ENCODE measurements at regions not wholly inside any gene's neighbourhood (a gene's known extent, or its start where the extent isn't known, plus 50 kb on each side); places are given as distances from the start of the nearest gene placed in this dataset.

GRCh38 chr1:232166942-232167341 lies 463.0 kb downstream of the SIPA1L2 start:
- H2BK12ac ChIP-seq (ENCODE audit: low read depth, low read length): no peak overlapping the region
- H4K91ac ChIP-seq (replicated peaks; ENCODE audit: insufficient read length, low read length): no peak overlapping the region
- no peak overlapping the region for H2AK5ac ChIP-seq (ENCODE audit: low read depth, low read length)
- FAIRE-seq: peak; percentile 95
- no peak for DNase-seq (ENCODE audit: low read depth in 1 of 2, low spot score in 2 of 2)
- peaks cover 0 to 9% (median 5%) of the 10 kb centered on the region in 4 experiments; a peak in 4 of 7 replicates for H3K4me1 ChIP-seq (replicated peaks in 1 of 4; ENCODE audit: control insufficient read depth in 3 of 4, insufficient read depth in 4 of 4, low read length in 3 of 4)
- H3K9me3 ChIP-seq (ENCODE audit: insufficient read depth in 2 of 2, low read depth in 1 of 2, low read length in 1 of 2): peaks cover 0 to 3% of the 10 kb centered on the region in 2 experiments; a peak in 2 of 4 replicates
- H3K9ac ChIP-seq (replicated peaks in 1 of 4; ENCODE audit: extremely low read depth in 1 of 4, low read depth in 3 of 4, low read length in 3 of 4): no peak overlapping the region
- H3K23ac ChIP-seq (ENCODE audit: insufficient read length): no peak overlapping the region
- no peak overlapping the region for H2BK5ac ChIP-seq (ENCODE audit: low read depth, low read length)
- H3K4me3 ChIP-seq (ENCODE audit: extremely low read depth in 1 of 4, insufficient read depth in 2 of 4, low read depth in 3 of 4, low read length in 4 of 4): no peak overlapping the region
- no peaks in the 10 kb centered on the region for H3K79me1 ChIP-seq (ENCODE audit: low read depth, low read length)
- H3K36me3 ChIP-seq (ENCODE audit: control insufficient read depth in 2 of 4, insufficient read depth in 4 of 4, low read length in 3 of 4): peaks cover 0 to 33% (median 8%) of the 10 kb centered on the region in 4 experiments; a peak in 6 of 8 replicates
- H3K27me3 ChIP-seq (replicated peaks in 1 of 4; ENCODE audit: control insufficient read depth in 3 of 4, extremely low read depth in 1 of 4, insufficient read depth in 3 of 4, low read length in 3 of 4): no peaks in the 10 kb centered on the region
- H2AFZ ChIP-seq (ENCODE audit: low read length): no peak overlapping the region
- no peak overlapping the region for H2BK15ac ChIP-seq (ENCODE audit: low read length)
- peaks cover 1 to 2% of the 10 kb centered on the region in 2 experiments for H4K20me1 ChIP-seq (replicated peaks in 1 of 2; ENCODE audit: control insufficient read depth in 1 of 2, insufficient read depth in 2 of 2, low read length in 2 of 2)
- H3K79me2 ChIP-seq (ENCODE audit: control insufficient read depth in 1 of 2, insufficient read depth in 2 of 2, low read length in 2 of 2): no peaks in the 10 kb centered on the region
- H2BK20ac ChIP-seq (ENCODE audit: low read length): no peak overlapping the region
- no peak overlapping the region for H3K4ac ChIP-seq (replicated peaks; ENCODE audit: insufficient read length, low read depth, low read length)
- H2BK120ac ChIP-seq (replicated peaks; ENCODE audit: low read depth, low read length): no peak overlapping the region
- H3K56ac ChIP-seq (replicated peaks; ENCODE audit: insufficient read length, low read depth, low read length): no peak overlapping the region
- H4K5ac ChIP-seq (ENCODE audit: insufficient read length, low read depth, low read length): no peak overlapping the region
- H3K4me2 ChIP-seq (ENCODE audit: insufficient read depth in 1 of 2, low read depth in 2 of 2, low read length in 2 of 2): no peak overlapping the region
- H4K8ac ChIP-seq (ENCODE audit: extremely low read depth, insufficient read depth, low read length): no peak overlapping the region
- no peak overlapping the region for H3K18ac ChIP-seq (ENCODE audit: extremely low read depth, low read length)
- H3K23me2 ChIP-seq (ENCODE audit: low read depth, low read length): no peaks in the 10 kb centered on the region
- ChIA-PET CTCF (ENCODE audit: partially characterized antibody) (interaction anchor here (0.5 to 1.4 kb wide), 3 partner anchors 45 to 283 kb away, joined by 3 to 4 read pairs (median 3); no protein-coding TSS in a partner anchor), POLR2A (ENCODE audit: partially characterized antibody) (interaction anchor here (0.7 to 0.9 kb wide), 2 partner anchors 18 to 29 kb away, joined by 3 read pairs; no protein-coding TSS in a partner anchor)
- H3K14ac ChIP-seq (ENCODE audit: insufficient read length): no peak overlapping the region
- 62% methylated on average over 4 of the region's 4 CpGs; no CpG with 5 or more reads in 1 of the 2 experiments for WGBS, 2 experiments (ENCODE audit: extremely low coverage in 1 of 2, insufficient coverage in 1 of 2, insufficient read length in 1 of 2, insufficient replicate concordance in 2 of 2, low coverage in 1 of 2, low lambda C conversion rate in 2 of 2, missing lambda C conversion rate in 1 of 2)
- H3K27ac ChIP-seq (ENCODE audit: low read depth, low read length): no peak overlapping the region
- no peak for TF ChIP-seq RXRA (IDR thresholded peaks at IDR 0.05; ENCODE audit: insufficient read depth, low read depth, low read length)
- peak; percentile 44 for TF ChIP-seq NANOG (IDR thresholded peaks at IDR 0.05; ENCODE audit: insufficient read depth, low read depth, low read length, poor library complexity, severe bottlenecking)
- TF ChIP-seq MAX (IDR thresholded peaks at IDR 0.05): peak; percentile 59
- no peak for TF ChIP-seq GTF2F1 (IDR thresholded peaks at IDR 0.05; ENCODE audit: borderline replicate concordance, low read depth, low read length)
- TF ChIP-seq KDM5A (IDR thresholded peaks at IDR 0.05; ENCODE audit: low read length): no peak
- TF ChIP-seq POLR2AphosphoS5 (IDR thresholded peaks at IDR 0.05; ENCODE audit: low read depth, low read length): no peak
- no peak for TF ChIP-seq CREB1 (IDR thresholded peaks at IDR 0.05)
- TF ChIP-seq RNF2 (IDR thresholded peaks at IDR 0.05; ENCODE audit: borderline replicate concordance, low read depth, low read length, missing control alignments, poor library complexity, severe bottlenecking): no peak
- no peak for TF ChIP-seq CEBPB (IDR thresholded peaks at IDR 0.05; ENCODE audit: low read depth, low read length)

Measured in H1 (cell line).